ENCODE measurements at regions not wholly inside any gene's neighbourhood (a gene's known extent, or its start where the extent isn't known, plus 50 kb on each side); places are given as distances from the start of the nearest gene placed in this dataset.

GRCh38 chr1:157438146-157438545, 114.2 kb downstream of the FCRL5 start (continued):
- TF ChIP-seq ZNF532 (CRISPR knock-in tag; IDR thresholded peaks at IDR 0.05; ENCODE audit: borderline replicate concordance) (no peak), AR (CRISPR knock-in tag; IDR thresholded peaks at IDR 0.05) (no peak), NFE2L1 (CRISPR knock-in tag; IDR thresholded peaks at IDR 0.05) (no peak), JAZF1 (CRISPR knock-in tag; IDR thresholded peaks at IDR 0.05) (no peak), ZNF423 (CRISPR knock-in tag; IDR thresholded peaks at IDR 0.05) (no peak), CREM (CRISPR knock-in tag; IDR thresholded peaks at IDR 0.05) (no peak), GTF2I (CRISPR knock-in tag; conservative IDR thresholded peaks at IDR 0.05) (no peak), E2F4 (CRISPR knock-in tag; IDR thresholded peaks at IDR 0.05; ENCODE audit: borderline replicate concordance, low read depth) (no peak), GABPB1 (CRISPR knock-in tag; IDR thresholded peaks at IDR 0.05) (no peak), PRDM15 (CRISPR knock-in tag; IDR thresholded peaks at IDR 0.05) (no peak), ZBTB21 (CRISPR knock-in tag; IDR thresholded peaks at IDR 0.05; ENCODE audit: borderline replicate concordance) (no peak)

- CTCF ChIA-PET, result no interaction called here
Observed at GRCh38 chr1:157437296-157437695, 115.0 kb downstream of the FCRL5 start.

More at GRCh38 chr1:157437296-157437695, 115.0 kb downstream of the FCRL5 start:
- Mint-ChIP-seq H3K27me3 (ENCODE audit: low read depth) (peaks cover 8% of the 10 kb centered on the region; the same call in 1 of the 2 replicates), H3K9me3 (peaks cover 37% of the 10 kb centered on the region), H3K27ac (no peak overlapping the region), H3K36me3 (peaks cover 24% of the 10 kb centered on the region), H3K4me3 (no peak overlapping the region), H3K4me1 (peaks cover 50% of the 10 kb centered on the region)
- POLR2A ChIA-PET, result no interaction called here
- DNase-seq (ENCODE audit: low spot score) (no peak), ATAC-seq (no peak)
- TF ChIP-seq JUN (CRISPR knock-in tag; IDR thresholded peaks at IDR 0.05) (no peak), ARID4B (CRISPR knock-in tag; IDR thresholded peaks at IDR 0.05; ENCODE audit: borderline replicate concordance) (no peak), PRRX2 (CRISPR knock-in tag; IDR thresholded peaks at IDR 0.05) (no peak)

Data from WTC11 (cell line).